CD14-positive monocyte (primary cell): ENCODE measurements at regions not wholly inside any gene's neighbourhood (a gene's known extent, or its start where the extent isn't known, plus 50 kb on each side); places are given as distances from the start of the nearest gene placed in this dataset.

ENCODE experiments used
- DNase-seq, 3 donors: peaks; one replicate each; pipeline ENCODE4 v3.0.0-alpha.2; 2011 to 2022
- H2AFZ ChIP-seq: 2 replicates; pipeline ENCODE4 v1.6.0; 2012; ENCODE audit warnings: mild to moderate bottlenecking, low read depth, low read length, inconsistent platforms; ENCODE audit not compliant: insufficient read depth, poor library complexity, severe bottlenecking
- H3K27ac ChIP-seq, 2 donors: 1 replicate in 1 of 2; 2 replicates in 1 of 2; pipeline ENCODE4 v1.5.1; 2012 to 2013; ENCODE audit warnings: low read length in 2 of 2, control low read depth in 1 of 2, inconsistent platforms in 1 of 2, low read depth in 1 of 2, mild to moderate bottlenecking in 1 of 2
- H3K27me3 ChIP-seq, 2 donors: one replicate each; pipeline versions ENCODE4 v1.6.0 to v1.6.1; 2011 to 2013; ENCODE audit warnings: low read length in 2 of 2; ENCODE audit not compliant: control insufficient read depth in 2 of 2, insufficient read depth in 2 of 2
- H3K36me3 ChIP-seq, 2 donors: replicated peaks in 1 of 2; 1 replicate in 1 of 2; 2 replicates in 1 of 2; pipeline versions ENCODE4 v1.5.1 to v1.6.1; 2012 to 2013; ENCODE audit warnings: low read length in 2 of 2, control low read depth in 1 of 2, inconsistent platforms in 1 of 2, mild to moderate bottlenecking in 1 of 2; ENCODE audit not compliant: insufficient read depth in 2 of 2, control insufficient read depth in 1 of 2
- H3K4me1 ChIP-seq, 2 donors: 1 replicate in 1 of 2; 2 replicates in 1 of 2; pipeline versions ENCODE4 v1.5.1 to v1.6.1; 2012 to 2013; ENCODE audit warnings: low read length in 2 of 2, control low read depth in 1 of 2, inconsistent platforms in 1 of 2, mild to moderate bottlenecking in 1 of 2, moderate library complexity in 1 of 2; ENCODE audit not compliant: insufficient read depth in 2 of 2, control insufficient read depth in 1 of 2
- H3K4me2 ChIP-seq: replicated peaks from 2 replicates; pipeline ENCODE3; 2012; ENCODE audit warnings: low read length, moderate library complexity, mild to moderate bottlenecking; ENCODE audit not compliant: poor library complexity, severe bottlenecking; ENCODE audit errors: extremely low read depth
- H3K4me3 ChIP-seq, 3 experiments: fragments of 200-600 bp in 1 of 3; sonication (generic) in 1 of 3; replicated peaks in 1 of 3; 1 replicate in 2 of 3; 2 replicates in 1 of 3; pipeline ENCODE4 v1.5.1; 2011 to 2013; ENCODE audit warnings: low read length in 3 of 3, mild to moderate bottlenecking in 3 of 3, control low read depth in 2 of 3, low read depth in 2 of 3, inconsistent platforms in 1 of 3, moderate library complexity in 1 of 3
- H3K79me2 ChIP-seq: 2 replicates; pipeline ENCODE4 v1.6.0; 2012; ENCODE audit warnings: mild to moderate bottlenecking, control low read depth, inconsistent platforms, low read length, moderate library complexity; ENCODE audit not compliant: insufficient read depth
- H3K9ac ChIP-seq: 2 replicates; pipeline ENCODE4 v1.6.0; 2017; ENCODE audit warnings: low read length, mild to moderate bottlenecking; ENCODE audit not compliant: insufficient read depth, poor library complexity, severe bottlenecking
- H3K9me3 ChIP-seq, 2 donors: replicated peaks in 1 of 2; 1 replicate in 1 of 2; 2 replicates in 1 of 2; pipeline versions ENCODE4 v1.5.1 to v1.6.1; 2012 to 2013; ENCODE audit warnings: low read length in 2 of 2, control low read depth in 1 of 2; ENCODE audit not compliant: control insufficient read depth in 1 of 2, insufficient read depth in 1 of 2
- H4K20me1 ChIP-seq: 2 replicates; pipeline ENCODE4 v1.6.0; 2012; ENCODE audit warnings: mild to moderate bottlenecking, low read length, control low read depth, moderate library complexity; ENCODE audit not compliant: insufficient read depth
- H3K27ac Mint-ChIP-seq, 7 donors: one replicate each; pipeline ENCODE4 v1.8.0; 2020; ENCODE audit warnings: mild to moderate bottlenecking in 7 of 7, mixed read lengths in 7 of 7, moderate library complexity in 6 of 7, inconsistent platforms in 2 of 7
- H3K27me3 Mint-ChIP-seq, 3 donors: one replicate each; pipeline ENCODE4 v1.8.0; 2021 to 2022; ENCODE audit warnings: low read depth in 3 of 3, mild to moderate bottlenecking in 3 of 3, mixed read lengths in 3 of 3, moderate library complexity in 3 of 3, inconsistent platforms in 1 of 3
- H3K36me3 Mint-ChIP-seq, 2 donors: one replicate each; pipeline ENCODE4 v1.8.0; 2020; ENCODE audit warnings: mixed read lengths in 2 of 2, inconsistent platforms in 1 of 2, mild to moderate bottlenecking in 1 of 2
- H3K4me1 Mint-ChIP-seq: one replicate; pipeline ENCODE4 v1.8.0; 2020; ENCODE audit warnings: mild to moderate bottlenecking, mixed read lengths
- H3K4me3 Mint-ChIP-seq, 2 donors: one replicate each; pipeline ENCODE4 v1.8.0; 2020; ENCODE audit warnings: mild to moderate bottlenecking in 2 of 2, mixed read lengths in 2 of 2, moderate library complexity in 1 of 2
- H3K9me3 Mint-ChIP-seq, 7 donors: one replicate each; pipeline ENCODE4 v1.8.0; 2020 to 2022; ENCODE audit warnings: mixed read lengths in 7 of 7, mild to moderate bottlenecking in 6 of 7, moderate library complexity in 6 of 7, inconsistent platforms in 2 of 7
- WGBS: methylation state at CpG from one replicate; pipeline ENCODE4 v1.1.5; 2013; ENCODE audit warnings: missing lambda C conversion rate; ENCODE audit not compliant: insufficient coverage; 5-methylcytosine and 5-hydroxymethylcytosine counted together
- intact Hi-C, 2 donors: fragments of 100-400 bp; cut with micrococcal nuclease; formaldehyde crosslinking; loops; one replicate each; pipeline versions ENCODE4 v1.15.0 to v1.15.1; 2023
- TF ChIP-seq, protein P1 (sequence below): fragments of 200-600 bp; IDR thresholded peaks from one replicate; pipeline ENCODE4 v1.8.0; 2022; ENCODE audit warnings: antibody characterized with exemption, mild to moderate bottlenecking

DNA sequence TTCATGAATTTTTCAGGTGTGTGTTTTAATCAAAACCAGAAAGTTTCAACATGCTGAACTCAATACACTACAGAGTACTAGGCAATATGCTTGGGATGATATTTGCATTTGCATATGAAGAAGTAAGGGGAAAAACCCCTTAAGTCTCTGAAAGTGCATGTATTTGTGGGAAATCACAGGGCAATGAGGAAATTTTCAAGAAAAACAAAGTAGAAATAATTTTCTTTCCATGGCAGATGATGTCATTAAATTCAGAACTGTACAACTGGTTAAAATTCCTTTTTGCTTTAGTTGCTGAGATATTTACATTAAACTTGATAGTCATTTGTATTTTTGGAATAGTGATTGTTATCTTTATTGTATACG is 294.0 kb upstream of the TBC1D5 start:
- Histone ChIP-seq H3K36me3 (no peaks in the 10 kb centered on the region), H3K79me2 (no peaks in the 10 kb centered on the region), H3K4me1 (no peaks in the 10 kb centered on the region), H3K27me3 (no peaks in the 10 kb centered on the region), H3K4me3 (no peak overlapping the region), H3K9ac (no peak overlapping the region), H3K9me3 (no peaks in the 10 kb centered on the region), H4K20me1 (no peaks in the 10 kb centered on the region), H3K4me2 (no peak overlapping the region), H2AFZ (no peak overlapping the region), H3K27ac (no peak overlapping the region)
- WGBS = no CpG with 5 or more reads among the region's 1 CpG
- Mint-ChIP-seq H3K27ac (no peak overlapping the region), H3K9me3 (peaks cover 0 to 7% (median 2%) of the 10 kb centered on the region in 7 donors), H3K27me3 (no peaks in the 10 kb centered on the region), H3K36me3 (no peaks in the 10 kb centered on the region), H3K4me3 (no peak overlapping the region), H3K4me1 (no peaks in the 10 kb centered on the region)
- TF ChIP-seq, protein P1, sequence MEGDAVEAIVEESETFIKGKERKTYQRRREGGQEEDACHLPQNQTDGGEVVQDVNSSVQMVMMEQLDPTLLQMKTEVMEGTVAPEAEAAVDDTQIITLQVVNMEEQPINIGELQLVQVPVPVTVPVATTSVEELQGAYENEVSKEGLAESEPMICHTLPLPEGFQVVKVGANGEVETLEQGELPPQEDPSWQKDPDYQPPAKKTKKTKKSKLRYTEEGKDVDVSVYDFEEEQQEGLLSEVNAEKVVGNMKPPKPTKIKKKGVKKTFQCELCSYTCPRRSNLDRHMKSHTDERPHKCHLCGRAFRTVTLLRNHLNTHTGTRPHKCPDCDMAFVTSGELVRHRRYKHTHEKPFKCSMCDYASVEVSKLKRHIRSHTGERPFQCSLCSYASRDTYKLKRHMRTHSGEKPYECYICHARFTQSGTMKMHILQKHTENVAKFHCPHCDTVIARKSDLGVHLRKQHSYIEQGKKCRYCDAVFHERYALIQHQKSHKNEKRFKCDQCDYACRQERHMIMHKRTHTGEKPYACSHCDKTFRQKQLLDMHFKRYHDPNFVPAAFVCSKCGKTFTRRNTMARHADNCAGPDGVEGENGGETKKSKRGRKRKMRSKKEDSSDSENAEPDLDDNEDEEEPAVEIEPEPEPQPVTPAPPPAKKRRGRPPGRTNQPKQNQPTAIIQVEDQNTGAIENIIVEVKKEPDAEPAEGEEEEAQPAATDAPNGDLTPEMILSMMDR = no peak
- DNase-seq = no peak
- intact Hi-C loops = no loop called here

DNA sequence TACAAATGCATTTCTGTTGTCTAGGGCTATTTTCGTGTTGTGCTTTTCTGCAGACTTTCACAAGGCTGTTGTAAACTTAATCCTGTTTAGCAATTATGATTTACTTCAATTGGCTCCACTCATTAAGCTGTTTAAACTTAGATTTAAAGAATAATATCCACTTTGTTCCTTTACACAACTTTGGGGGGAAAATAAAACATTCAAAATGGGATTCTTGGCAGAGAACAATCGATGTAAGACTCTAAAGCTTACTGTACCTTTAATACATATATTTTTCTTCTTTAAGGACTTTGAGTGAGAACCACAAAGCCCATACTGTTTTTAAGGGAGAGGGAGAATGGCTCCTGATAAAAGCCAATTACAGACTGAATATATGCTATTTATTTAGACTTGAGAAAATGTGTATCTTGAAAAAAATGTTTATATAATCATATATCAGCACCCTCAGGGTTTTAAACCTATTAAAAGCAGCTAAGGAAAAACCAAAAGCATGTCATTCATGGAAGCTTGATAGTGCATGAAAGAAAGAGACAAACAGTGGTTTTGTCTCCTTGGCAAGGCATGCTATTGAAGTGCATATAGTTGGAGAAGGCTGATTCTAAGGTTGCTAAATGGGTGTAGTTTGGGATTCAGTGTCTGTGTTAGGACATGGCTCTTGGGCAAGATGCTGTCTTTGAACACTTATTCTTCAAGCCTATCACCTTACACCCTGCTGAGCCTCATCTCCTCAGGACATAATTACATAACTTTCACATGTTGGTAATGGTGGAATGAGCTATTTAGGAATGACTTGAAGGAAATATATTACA is 293.4 kb upstream of the TBC1D5 start:
- TF ChIP-seq, protein P1 = no peak
- H3K36me3 Mint-ChIP-seq = no peaks in the 10 kb centered on the region
- Histone ChIP-seq H2AFZ (no peak overlapping the region), H3K4me2 (no peak overlapping the region), H4K20me1 (no peaks in the 10 kb centered on the region), H3K36me3 (no peaks in the 10 kb centered on the region), H3K9ac (no peak overlapping the region), H3K9me3 (no peaks in the 10 kb centered on the region), H3K27me3 (no peaks in the 10 kb centered on the region), H3K4me1 (no peaks in the 10 kb centered on the region), H3K27ac (no peak overlapping the region), H3K4me3 (no peak overlapping the region), H3K79me2 (no peaks in the 10 kb centered on the region)
- intact Hi-C loops = no loop called here
- H3K27me3 Mint-ChIP-seq = no peaks in the 10 kb centered on the region
- H3K4me3 Mint-ChIP-seq = no peak overlapping the region
- H3K9me3 Mint-ChIP-seq = peaks cover 0 to 4% (median under 1%) of the 10 kb centered on the region in 7 donors
- no peak overlapping the region for H3K27ac Mint-ChIP-seq
- no peaks in the 10 kb centered on the region for H3K4me1 Mint-ChIP-seq
- no CpG with 5 or more reads among the region's 2 CpGs for WGBS
- no peak for DNase-seq
